ENCODE measurements at regions not wholly inside any gene's neighbourhood (a gene's known extent, or its start where the extent isn't known, plus 50 kb on each side); places are given as distances from the start of the nearest gene placed in this dataset.

- FAIRE-seq (no peak), DNase-seq (ENCODE audit: insufficient read length, low spot score) (no peak)
Observed at GRCh38 chr20:41902346-41902745, 284.2 kb upstream of the CHD6 start.

GRCh38 chr20:41900201-41900691, 282.1 kb upstream of the CHD6 start:
- no peak for TF ChIP-seq CTCF (IDR thresholded peaks at IDR 0.05; ENCODE audit: insufficient read depth, missing control alignments)
- FAIRE-seq (no peak), DNase-seq (ENCODE audit: insufficient read length, low spot score) (no peak)

More at GRCh38 chr20:41902346-41902745, 284.2 kb upstream of the CHD6 start:
- no peak for TF ChIP-seq CTCF (IDR thresholded peaks at IDR 0.05; ENCODE audit: insufficient read depth, missing control alignments)

- no peak for TF ChIP-seq CTCF (IDR thresholded peaks at IDR 0.05; ENCODE audit: insufficient read depth, missing control alignments)
- FAIRE-seq, result no peak
Observed at GRCh38 chr20:41897708-41898107, 279.5 kb upstream of the CHD6 start.

GRCh38 chr20:41895241-41896032, 277.3 kb upstream of the CHD6 start:
- no peak for TF ChIP-seq CTCF (IDR thresholded peaks at IDR 0.05; ENCODE audit: insufficient read depth, missing control alignments)
- no peak for DNase-seq (ENCODE audit: insufficient read length, low spot score)
- FAIRE-seq, result no peak

More at GRCh38 chr20:41897708-41898107, 279.5 kb upstream of the CHD6 start:
- no peak for DNase-seq (ENCODE audit: insufficient read length, low spot score)

GRCh38 chr20:41894255-41894963, 276.2 kb upstream of the CHD6 start:
- no peak for TF ChIP-seq CTCF (IDR thresholded peaks at IDR 0.05; ENCODE audit: insufficient read depth, missing control alignments)
- no peak for FAIRE-seq
- DNase-seq (ENCODE audit: insufficient read length, low spot score), result no peak

GRCh38 chr20:41892031-41892430, 273.9 kb upstream of the CHD6 start:
- TF ChIP-seq CTCF (IDR thresholded peaks at IDR 0.05; ENCODE audit: insufficient read depth, missing control alignments), result no peak
- DNase-seq (ENCODE audit: insufficient read length, low spot score), result no peak
- no peak for FAIRE-seq

GRCh38 chr20:41889844-41890224, 271.7 kb upstream of the CHD6 start:
- peak; percentile 45 for DNase-seq (ENCODE audit: insufficient read length, low spot score)
- peak; percentile 87 for FAIRE-seq

More at GRCh38 chr20:41889844-41890224, 271.7 kb upstream of the CHD6 start:
- TF ChIP-seq CTCF (IDR thresholded peaks at IDR 0.05; ENCODE audit: insufficient read depth, missing control alignments), result no peak
